Activated CD8-positive, alpha-beta T cell treated with anti-CD3 and anti-CD28 coated beads for 36 hours (primary cell): ENCODE measurements at regions not wholly inside any gene's neighbourhood (a gene's known extent, or its start where the extent isn't known, plus 50 kb on each side); places are given as distances from the start of the nearest gene placed in this dataset.

Experiments used
- ATAC-seq: fragments of 200-7000 bp; cut with Tn5 transposase; one replicate; pipeline ENCODE4 v1.10.0; 2021; ENCODE audit warnings: mild to moderate bottlenecking, moderate library complexity
- CTCF ChIA-PET: fragments of 350-600 bp; sonication (Branson Sonifier 250); formaldehyde crosslinking; loops from one replicate; lab custom pipeline; 2021; ENCODE audit warnings: antibody characterized with exemption; lab: Charles Lee
- POLR2A ChIA-PET: fragments of 350-600 bp; sonication (Branson Sonifier 250); formaldehyde crosslinking; loops from one replicate; lab custom pipeline; 2021; ENCODE audit warnings: antibody characterized with exemption; lab: Charles Lee
- DNase-seq: peaks from one replicate; pipeline ENCODE4 v3.0.0-alpha.2; 2020
- H3K27ac Mint-ChIP-seq: one replicate; pipeline ENCODE4 v1.8.0; 2021; ENCODE audit warnings: mild to moderate bottlenecking, mixed read lengths
- H3K27me3 Mint-ChIP-seq: one replicate; pipeline ENCODE4 v1.8.0; 2021; ENCODE audit warnings: mixed read lengths
- H3K36me3 Mint-ChIP-seq: one replicate; pipeline ENCODE4 v1.8.0; 2021; ENCODE audit warnings: low read depth, mixed read lengths
- H3K4me1 Mint-ChIP-seq: one replicate; pipeline ENCODE4 v1.8.0; 2021; ENCODE audit warnings: low read depth, mixed read lengths
- H3K4me3 Mint-ChIP-seq: one replicate; pipeline ENCODE4 v1.8.0; 2021; ENCODE audit warnings: mild to moderate bottlenecking, moderate library complexity, mixed read lengths
- H3K9me3 Mint-ChIP-seq: one replicate; pipeline ENCODE4 v1.8.0; 2021; ENCODE audit warnings: mixed read lengths
- intact Hi-C: fragments of 100-400 bp; cut with micrococcal nuclease; formaldehyde crosslinking; loops from one replicate; pipeline ENCODE4 v1.10.0; 2022
- TF ChIP-seq, protein P1 (sequence below): fragments of 200-600 bp; IDR thresholded peaks from one replicate; pipeline ENCODE4 v1.8.0; 2022; ENCODE audit warnings: antibody characterized with exemption, mild to moderate bottlenecking

DNA sequence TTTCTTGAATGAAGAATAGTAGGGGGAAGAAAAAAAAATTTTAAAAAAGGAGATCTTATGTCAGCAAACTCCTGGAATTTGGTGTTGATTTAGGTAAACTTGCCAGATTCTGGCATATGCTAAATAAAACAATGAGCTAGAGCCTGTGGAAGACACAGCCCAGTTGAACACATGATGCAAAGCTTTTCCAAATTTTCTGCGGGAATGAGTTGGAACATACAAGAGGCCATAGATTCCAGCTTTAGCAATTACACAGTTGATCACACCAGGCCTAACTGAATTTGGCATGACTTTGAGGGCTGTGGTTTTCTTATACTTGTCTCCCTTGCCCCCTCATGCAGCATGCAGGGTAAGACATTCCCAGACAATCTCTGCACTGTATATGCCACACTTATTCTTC lies 297.0 kb downstream of the SH3GL2 start:
- H3K27me3 Mint-ChIP-seq, result no peaks in the 10 kb centered on the region
- intact Hi-C loops, result no loop called here
- DNase-seq (no peak), ATAC-seq (no peak)
- no peak overlapping the region for H3K27ac Mint-ChIP-seq
- H3K4me3 Mint-ChIP-seq, result no peak overlapping the region
- CTCF ChIA-PET, result no interaction called here
- TF ChIP-seq, protein P1, sequence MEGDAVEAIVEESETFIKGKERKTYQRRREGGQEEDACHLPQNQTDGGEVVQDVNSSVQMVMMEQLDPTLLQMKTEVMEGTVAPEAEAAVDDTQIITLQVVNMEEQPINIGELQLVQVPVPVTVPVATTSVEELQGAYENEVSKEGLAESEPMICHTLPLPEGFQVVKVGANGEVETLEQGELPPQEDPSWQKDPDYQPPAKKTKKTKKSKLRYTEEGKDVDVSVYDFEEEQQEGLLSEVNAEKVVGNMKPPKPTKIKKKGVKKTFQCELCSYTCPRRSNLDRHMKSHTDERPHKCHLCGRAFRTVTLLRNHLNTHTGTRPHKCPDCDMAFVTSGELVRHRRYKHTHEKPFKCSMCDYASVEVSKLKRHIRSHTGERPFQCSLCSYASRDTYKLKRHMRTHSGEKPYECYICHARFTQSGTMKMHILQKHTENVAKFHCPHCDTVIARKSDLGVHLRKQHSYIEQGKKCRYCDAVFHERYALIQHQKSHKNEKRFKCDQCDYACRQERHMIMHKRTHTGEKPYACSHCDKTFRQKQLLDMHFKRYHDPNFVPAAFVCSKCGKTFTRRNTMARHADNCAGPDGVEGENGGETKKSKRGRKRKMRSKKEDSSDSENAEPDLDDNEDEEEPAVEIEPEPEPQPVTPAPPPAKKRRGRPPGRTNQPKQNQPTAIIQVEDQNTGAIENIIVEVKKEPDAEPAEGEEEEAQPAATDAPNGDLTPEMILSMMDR, result no peak
- POLR2A ChIA-PET, result no interaction called here
- no peaks in the 10 kb centered on the region for H3K9me3 Mint-ChIP-seq
- no peaks in the 10 kb centered on the region for H3K4me1 Mint-ChIP-seq
- H3K36me3 Mint-ChIP-seq, result no peaks in the 10 kb centered on the region

DNA sequence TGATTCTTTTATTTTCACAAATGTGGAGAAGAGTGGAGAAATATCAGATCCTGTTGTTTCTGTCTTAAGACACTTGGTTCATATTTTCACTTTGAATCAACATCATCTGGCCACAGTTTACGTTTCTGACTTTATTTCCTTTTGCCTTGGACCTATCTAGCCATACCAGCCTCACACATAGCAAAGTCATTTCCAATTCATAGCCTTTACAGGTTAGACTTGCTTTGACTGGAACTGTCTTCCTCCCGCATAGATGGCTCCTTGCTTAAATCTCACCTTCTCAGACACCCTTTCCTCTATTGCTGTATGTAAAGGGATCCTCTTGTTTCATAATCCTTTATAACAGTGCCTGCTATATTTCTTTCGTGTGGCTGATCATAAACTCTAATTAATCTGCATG lies 297.8 kb downstream of the SH3GL2 start:
- no peak overlapping the region for H3K27ac Mint-ChIP-seq
- H3K27me3 Mint-ChIP-seq, result no peaks in the 10 kb centered on the region
- H3K9me3 Mint-ChIP-seq, result no peaks in the 10 kb centered on the region
- DNase-seq (no peak), ATAC-seq (no peak)
- no peak overlapping the region for H3K4me3 Mint-ChIP-seq
- no peaks in the 10 kb centered on the region for H3K4me1 Mint-ChIP-seq
- TF ChIP-seq, protein P1, result no peak
- H3K36me3 Mint-ChIP-seq, result no peaks in the 10 kb centered on the region
- intact Hi-C loops, result no loop called here
- CTCF ChIA-PET, result no interaction called here
- POLR2A ChIA-PET, result no interaction called here

DNA sequence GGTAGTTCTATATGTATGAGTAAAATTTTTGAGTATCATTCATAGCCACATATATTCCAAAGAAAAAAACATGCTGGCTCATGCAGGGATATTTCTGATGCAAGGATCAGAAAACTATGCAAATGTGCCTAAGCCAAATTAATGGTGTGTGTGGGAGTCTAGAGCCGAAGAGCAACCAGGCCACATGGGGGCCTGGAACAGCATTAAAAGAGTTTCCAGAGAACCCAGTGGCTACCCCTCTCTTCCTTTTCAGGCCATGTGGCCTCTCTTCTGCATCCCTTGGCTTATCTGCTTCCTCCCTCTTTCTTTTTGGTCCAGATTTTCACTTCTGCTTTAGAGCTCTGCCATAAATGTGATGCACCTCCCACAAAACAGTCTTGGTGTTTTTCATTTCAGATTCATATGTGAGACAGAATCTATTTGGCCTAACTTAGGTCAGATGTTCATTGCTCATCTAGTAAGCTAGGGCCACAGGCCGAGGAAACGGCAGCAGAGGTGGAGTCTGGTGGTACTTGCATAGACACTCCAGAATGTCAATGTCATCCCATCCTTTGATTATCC lies 300.0 kb downstream of the SH3GL2 start:
- Mint-ChIP-seq H3K36me3 (no peaks in the 10 kb centered on the region), H3K4me1 (no peaks in the 10 kb centered on the region), H3K9me3 (no peaks in the 10 kb centered on the region), H3K27me3 (no peaks in the 10 kb centered on the region), H3K27ac (no peak overlapping the region), H3K4me3 (no peak overlapping the region)
- no peak for ATAC-seq
- TF ChIP-seq, protein P1, result no peak
- intact Hi-C loops, result no loop called here
- ChIA-PET CTCF (no interaction called here), POLR2A (no interaction called here)
- DNase-seq, result no peak

DNA sequence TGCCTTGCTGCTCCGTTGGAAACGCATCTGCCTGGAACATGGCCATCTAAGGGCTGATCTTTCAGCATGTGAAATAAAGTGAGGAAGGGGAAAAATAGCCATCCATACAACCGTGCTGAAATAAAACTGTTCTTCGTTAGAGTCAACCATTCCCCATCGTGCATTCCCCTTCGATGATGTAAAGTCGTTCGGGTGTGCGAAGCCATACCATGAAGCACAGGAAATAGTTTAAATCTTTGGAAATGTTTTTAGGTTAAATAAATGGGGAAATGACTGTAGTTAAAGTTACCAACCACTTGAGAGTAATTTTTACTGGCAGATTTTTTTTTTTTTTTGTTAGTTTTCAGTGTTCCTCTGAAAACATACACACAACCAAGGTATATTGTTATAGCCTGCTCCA lies 302.5 kb downstream of the SH3GL2 start:
- intact Hi-C loops, result no loop called here

More for the DNA sequence above, 302.5 kb downstream of the SH3GL2 start:
- CTCF ChIA-PET, result interaction anchor here (0.8 kb wide), 1 partner anchor 614 kb away, joined by 3 read pairs; no protein-coding TSS in a partner anchor
- no peaks in the 10 kb centered on the region for H3K4me1 Mint-ChIP-seq
- POLR2A ChIA-PET, result no interaction called here
- no peaks in the 10 kb centered on the region for H3K9me3 Mint-ChIP-seq
- TF ChIP-seq, protein P1, result no peak
- no peaks in the 10 kb centered on the region for H3K36me3 Mint-ChIP-seq
- ATAC-seq (no peak), DNase-seq (no peak)
- no peak overlapping the region for H3K27ac Mint-ChIP-seq
- no peaks in the 10 kb centered on the region for H3K27me3 Mint-ChIP-seq
- H3K4me3 Mint-ChIP-seq, result no peak overlapping the region
